Gastroesophageal sphincter (tissue), 3 donors: ENCODE measurements at regions not wholly inside any gene's neighbourhood (a gene's known extent, or its start where the extent isn't known, plus 50 kb on each side); places are given as distances from the start of the nearest gene placed in this dataset.

Experiments used
- EP300 ChIP-seq: sonication (generic); formaldehyde crosslinking; IDR thresholded peaks from one replicate; pipeline ENCODE4 v1.6.1; 2017; ENCODE audit warnings: antibody characterized with exemption, mild to moderate bottlenecking
- TF ChIP-seq, protein P1 (sequence below), 4 experiments: fragments of 200-600 bp in 2 of 4; fragments of 450-650 bp in 2 of 4; sonication (generic) in 1 of 4; IDR thresholded peaks; one replicate each; pipeline ENCODE4 v1.5.1; 2017 to 2019; ENCODE audit warnings: antibody characterized with exemption in 4 of 4, mild to moderate bottlenecking in 2 of 4, moderate library complexity in 2 of 4

DNA sequence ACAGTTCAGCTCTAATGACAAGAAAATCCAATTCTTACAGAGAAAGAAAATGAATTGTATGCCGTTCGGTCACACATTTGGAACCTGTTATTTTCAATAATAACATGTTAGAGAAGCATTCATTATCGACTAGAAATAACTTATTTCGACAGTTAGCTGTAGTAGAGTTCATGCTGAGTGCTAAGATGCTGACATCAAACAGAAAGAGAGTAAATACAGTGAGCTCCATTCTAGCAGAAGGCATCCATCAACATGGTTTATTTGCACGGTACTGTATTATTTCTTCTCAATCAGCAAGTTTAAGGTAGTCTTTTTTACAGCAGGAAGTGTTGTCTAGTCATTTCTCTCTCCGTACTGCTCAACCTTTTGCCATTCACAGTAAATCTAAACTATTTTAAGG lies 732.1 kb downstream of the STIM2 start:
- TF ChIP-seq, protein P1, sequence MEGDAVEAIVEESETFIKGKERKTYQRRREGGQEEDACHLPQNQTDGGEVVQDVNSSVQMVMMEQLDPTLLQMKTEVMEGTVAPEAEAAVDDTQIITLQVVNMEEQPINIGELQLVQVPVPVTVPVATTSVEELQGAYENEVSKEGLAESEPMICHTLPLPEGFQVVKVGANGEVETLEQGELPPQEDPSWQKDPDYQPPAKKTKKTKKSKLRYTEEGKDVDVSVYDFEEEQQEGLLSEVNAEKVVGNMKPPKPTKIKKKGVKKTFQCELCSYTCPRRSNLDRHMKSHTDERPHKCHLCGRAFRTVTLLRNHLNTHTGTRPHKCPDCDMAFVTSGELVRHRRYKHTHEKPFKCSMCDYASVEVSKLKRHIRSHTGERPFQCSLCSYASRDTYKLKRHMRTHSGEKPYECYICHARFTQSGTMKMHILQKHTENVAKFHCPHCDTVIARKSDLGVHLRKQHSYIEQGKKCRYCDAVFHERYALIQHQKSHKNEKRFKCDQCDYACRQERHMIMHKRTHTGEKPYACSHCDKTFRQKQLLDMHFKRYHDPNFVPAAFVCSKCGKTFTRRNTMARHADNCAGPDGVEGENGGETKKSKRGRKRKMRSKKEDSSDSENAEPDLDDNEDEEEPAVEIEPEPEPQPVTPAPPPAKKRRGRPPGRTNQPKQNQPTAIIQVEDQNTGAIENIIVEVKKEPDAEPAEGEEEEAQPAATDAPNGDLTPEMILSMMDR (IDR thresholded peaks at IDR 0.05): no peak
- no peak for TF ChIP-seq EP300
